GM12878 (cell line): ENCODE measurements at regions not wholly inside any gene's neighbourhood (a gene's known extent, or its start where the extent isn't known, plus 50 kb on each side); places are given as distances from the start of the nearest gene placed in this dataset.

ENCODE experiments used
- CTCF ChIP-seq, 3 experiments: IDR thresholded peaks in 2 of 3; conservative IDR thresholded peaks in 1 of 3; 2 replicates each; pipeline ENCODE4 v1.5.1; 2011; ENCODE audit warnings: low read depth in 3 of 3, low read length in 3 of 3, mild to moderate bottlenecking in 3 of 3, control low read depth in 2 of 3, moderate library complexity in 2 of 3, inconsistent platforms in 1 of 3, mixed read lengths in 1 of 3; ENCODE audit not compliant: control insufficient read depth in 2 of 3, insufficient read depth in 1 of 3; ENCODE audit errors: extremely low read depth in 1 of 3
- ESRRA ChIP-seq: IDR thresholded peaks from 2 replicates; pipeline ENCODE4 v1.6.1; 2012; ENCODE audit warnings: mild to moderate bottlenecking, low read length, improper control_type of control experiment
- FOXM1 ChIP-seq: IDR thresholded peaks from 2 replicates; pipeline ENCODE4 v1.6.1; 2012; ENCODE audit warnings: low read depth, mild to moderate bottlenecking, inconsistent platforms, low read length, moderate library complexity
- NFYB ChIP-seq: IDR thresholded peaks from 2 replicates; pipeline ENCODE4 v1.6.1; 2011; ENCODE audit warnings: low read depth, mild to moderate bottlenecking, low read length, improper control_type of control experiment, moderate library complexity; ENCODE audit not compliant: insufficient read depth
- NKRF ChIP-seq: fragments of 450-650 bp; conservative IDR thresholded peaks from 2 replicates; pipeline ENCODE4 v1.6.1; 2017; ENCODE audit warnings: mild to moderate bottlenecking, moderate library complexity
- POLR2AphosphoS2 ChIP-seq: IDR thresholded peaks from 2 replicates; pipeline ENCODE4 v1.6.1; 2011; ENCODE audit warnings: low read depth, mild to moderate bottlenecking, low read length, improper control_type of control experiment, moderate library complexity
- REST ChIP-seq: IDR thresholded peaks from 2 replicates; pipeline ENCODE4 v1.6.1; 2012; ENCODE audit warnings: mild to moderate bottlenecking, low read depth, low read length
- SPI1 ChIP-seq: IDR thresholded peaks from 2 replicates; pipeline ENCODE4 v1.6.1; 2011; ENCODE audit warnings: low read depth, mild to moderate bottlenecking, low read length, moderate library complexity, borderline replicate concordance; ENCODE audit not compliant: insufficient read depth
- ZNF274 ChIP-seq: IDR thresholded peaks from one replicate; pipeline ENCODE4 v1.8.0; 2011; ENCODE audit not compliant: insufficient read length, insufficient read depth

- TF ChIP-seq NKRF (no peak), ZNF274 (no peak), ESRRA (no peak), SPI1 (no peak), POLR2AphosphoS2 (no peak), NFYB (no peak), REST (no peak), FOXM1 (no peak), CTCF (IDR thresholded peaks at IDR 0.05 in 2 of 3, conservative IDR thresholded peaks at IDR 0.05 in 1 of 3; ENCODE audit: control insufficient read depth in 2 of 3, extremely low read depth in 1 of 3, insufficient read depth in 1 of 3, low read depth in 3 of 3, low read length in 3 of 3) (no peak)
Observed at GRCh38 chr3:117695321-117695720, 985.7 kb downstream of the TUSC7 start.
